GM19238 (cell line): ENCODE measurements at regions not wholly inside any gene's neighbourhood (a gene's known extent, or its start where the extent isn't known, plus 50 kb on each side); places are given as distances from the start of the nearest gene placed in this dataset.
"Not testable (repeated sequence)": the region's sequence is repeated elsewhere in the genome, so short reads cannot be mapped to it uniquely, and the experiment has no call there.

Source experiments
- DNase-seq: peaks from one replicate; pipeline ENCODE4 v3.0.0; 2011; ENCODE audit warnings: low spot score; ENCODE audit not compliant: insufficient read length

GRCh38 chr1:188154196-188154595, 1325.4 kb downstream of the PLA2G4A start:
- DNase-seq, result no peak

- no peak for DNase-seq
Observed at GRCh38 chr1:188154761-188155160, 1326.0 kb downstream of the PLA2G4A start.

- no peak for DNase-seq
Observed at GRCh38 chr1:188155261-188155660, 1326.5 kb downstream of the PLA2G4A start.

GRCh38 chr1:188164459-188164858, 1335.7 kb downstream of the PLA2G4A start:
- DNase-seq, result no peak

GRCh38 chr1:188166654-188167053, 1337.9 kb downstream of the PLA2G4A start:
- DNase-seq, result no peak

- no peak for DNase-seq
Observed at GRCh38 chr1:188169971-188170370, 1341.2 kb downstream of the PLA2G4A start.

GRCh38 chr1:188170411-188170810, 1341.7 kb downstream of the PLA2G4A start:
- DNase-seq, result no peak

- DNase-seq, result no peak
Observed at GRCh38 chr1:188170935-188171334, 1342.2 kb downstream of the PLA2G4A start.

GRCh38 chr1:188182063-188182462, 1353.3 kb downstream of the PLA2G4A start:
- DNase-seq, result not testable (repeated sequence)

- DNase-seq, result no peak
Observed at GRCh38 chr1:188188317-188188716, 1359.6 kb downstream of the PLA2G4A start.

GRCh38 chr1:188194916-188195315, 1366.2 kb downstream of the PLA2G4A start:
- DNase-seq, result no peak

- DNase-seq, result no peak
Observed at GRCh38 chr1:188218289-188218688, 1389.5 kb downstream of the PLA2G4A start.

- no peak for DNase-seq
Observed at GRCh38 chr1:188220051-188220450, 1391.3 kb downstream of the PLA2G4A start.

- DNase-seq, result no peak
Observed at GRCh38 chr1:188224263-188224662, 1395.5 kb downstream of the PLA2G4A start.

GRCh38 chr1:188225975-188226374, 1397.2 kb downstream of the PLA2G4A start:
- no peak for DNase-seq

- DNase-seq, result no peak
Observed at GRCh38 chr1:188228623-188229022, 1399.9 kb downstream of the PLA2G4A start.

- no peak for DNase-seq
Observed at GRCh38 chr1:188237573-188238348, 1409.0 kb downstream of the PLA2G4A start.

GRCh38 chr1:188240772-188241406, 1412.1 kb downstream of the PLA2G4A start:
- DNase-seq, result no peak

- DNase-seq, result no peak
Observed at GRCh38 chr1:188241629-188242028, 1412.9 kb downstream of the PLA2G4A start.

- DNase-seq, result no peak
Observed at GRCh38 chr1:188243456-188243855, 1414.7 kb downstream of the PLA2G4A start.

- no peak for DNase-seq
Observed at GRCh38 chr1:188244681-188245080, 1415.9 kb downstream of the PLA2G4A start.

- DNase-seq, result no peak
Observed at GRCh38 chr1:188247255-188247654, 1418.5 kb downstream of the PLA2G4A start.

- no peak for DNase-seq
Observed at GRCh38 chr1:188249811-188250210, 1421.1 kb downstream of the PLA2G4A start.
